SK-N-SH (cell line): ENCODE measurements at regions not wholly inside any gene's neighbourhood (a gene's known extent, or its start where the extent isn't known, plus 50 kb on each side); places are given as distances from the start of the nearest gene placed in this dataset.
"Not testable (repeated sequence)": the region's sequence is repeated elsewhere in the genome, so short reads cannot be mapped to it uniquely, and the experiment has no call there.

Experiments
- CTCF ChIA-PET: fragments of 300-600, 350-600 bp; formaldehyde crosslinking; extraction: SDS; loops from one replicate; lab custom pipeline; 2021; lab: Yijun Ruan, JAX
- POLR2A ChIA-PET: fragments of 350-600 bp; sonication (Branson Sonifier 250); formaldehyde crosslinking; extraction: SDS; loops from one replicate; lab custom pipeline; 2020; ENCODE audit warnings: antibody characterized with exemption, inconsistent platforms; lab: Yijun Ruan, JAX
- DNase-seq: peaks from one replicate; pipeline ENCODE4 v3.0.0; 2012
- H2AFZ ChIP-seq: fragments of 200-600 bp; sonication (generic); 2 replicates; pipeline ENCODE4 v1.8.1; 2016; ENCODE audit warnings: antibody characterized with exemption, mild to moderate bottlenecking, low read depth
- H3F3A ChIP-seq: fragments of 200-600 bp; sonication (generic); replicated peaks from 2 replicates; pipeline ENCODE3; 2016; ENCODE audit warnings: antibody characterized with exemption, mild to moderate bottlenecking; ENCODE audit not compliant: insufficient read depth
- H3K27ac ChIP-seq, 2 experiments: fragments of 200-500 bp in 1 of 2; fragments of 200-600 bp in 1 of 2; sonication (Bioruptor generic) in 1 of 2; sonication (generic), shearing (Covaris generic) in 1 of 2; 2 replicates each; pipeline versions ENCODE4 v1.5.1 to v1.6.1; 2014 to 2016; ENCODE audit warnings: low read depth in 2 of 2, inconsistent platforms in 1 of 2, low read length in 1 of 2, mild to moderate bottlenecking in 1 of 2, mixed read lengths in 1 of 2
- H3K27me3 ChIP-seq: fragments of 200-600 bp; sonication (generic), shearing (Covaris generic); 2 replicates; pipeline ENCODE4 v1.6.1; 2016; ENCODE audit warnings: mixed run types; ENCODE audit not compliant: insufficient read depth
- H3K36me3 ChIP-seq, 2 experiments: fragments of 200-500 bp in 1 of 2; fragments of 200-600 bp in 1 of 2; sonication (Bioruptor generic) in 1 of 2; sonication (generic) in 1 of 2; replicated peaks in 1 of 2; 2 replicates each; pipeline versions ENCODE3 to v1.5.1; 2014 to 2016; ENCODE audit warnings: low read length in 1 of 2, mild to moderate bottlenecking in 1 of 2; ENCODE audit not compliant: insufficient read depth in 2 of 2, control insufficient read depth in 1 of 2
- H3K4me1 ChIP-seq, 2 experiments: fragments of 200-500 bp in 1 of 2; fragments of 200-600 bp in 1 of 2; sonication (Bioruptor generic) in 1 of 2; sonication (generic), shearing (Covaris generic) in 1 of 2; 2 replicates each; pipeline versions ENCODE4 v1.5.1 to v1.6.1; 2014 to 2016; ENCODE audit warnings: low read depth in 1 of 2, low read length in 1 of 2, mixed run types in 1 of 2; ENCODE audit not compliant: insufficient read depth in 2 of 2, control insufficient read depth in 1 of 2
- H3K4me2 ChIP-seq: fragments of 200-600 bp; sonication (generic), shearing (Covaris generic); 2 replicates; pipeline ENCODE4 v1.6.1; 2017; ENCODE audit warnings: mixed run types
- H3K4me3 ChIP-seq, 2 experiments: fragments of 200-500 bp in 1 of 2; fragments of 200-600 bp in 1 of 2; sonication (Bioruptor generic) in 1 of 2; sonication (generic), shearing (Covaris generic) in 1 of 2; 2 replicates each; pipeline versions ENCODE4 v1.5.1 to v1.8.1; 2014 to 2016; ENCODE audit warnings: low read depth in 2 of 2, inconsistent platforms in 1 of 2, low read length in 1 of 2, mild to moderate bottlenecking in 1 of 2, mixed read lengths in 1 of 2, moderate library complexity in 1 of 2
- H3K79me2 ChIP-seq: fragments of 200-600 bp; sonication (generic); 2 replicates; pipeline ENCODE4 v1.8.1; 2017; ENCODE audit warnings: mild to moderate bottlenecking; ENCODE audit not compliant: insufficient read depth
- H3K9ac ChIP-seq: fragments of 200-600 bp; sonication (generic); 2 replicates; pipeline ENCODE4 v1.6.1; 2017; ENCODE audit warnings: mixed run types
- H3K9me2 ChIP-seq: fragments of 200-600 bp; sonication (generic); 2 replicates; pipeline ENCODE4 v1.6.1; 2017; ENCODE audit warnings: mixed run types
- H3K9me3 ChIP-seq: fragments of 200-600 bp; sonication (generic); 2 replicates; pipeline ENCODE4 v1.6.1; 2017; ENCODE audit warnings: mixed run types, mild to moderate bottlenecking, moderate library complexity
- H4K20me1 ChIP-seq: fragments of 200-600 bp; sonication (generic); 2 replicates; pipeline ENCODE4 v1.6.1; 2017; ENCODE audit warnings: mild to moderate bottlenecking, mixed run types; ENCODE audit not compliant: insufficient read depth
- EZH2phosphoT487 ChIP-seq: fragments of 200-600 bp; sonication (generic); IDR thresholded peaks from 2 replicates; pipeline ENCODE4 v1.6.1; 2017; ENCODE audit warnings: low read depth, mixed run types, mild to moderate bottlenecking, antibody characterized with exemption, moderate library complexity, borderline replicate concordance
- JUND ChIP-seq: IDR thresholded peaks from 2 replicates; pipeline ENCODE4 v1.4.0; 2012
- NFIC ChIP-seq: IDR thresholded peaks from 2 replicates; pipeline ENCODE4 v1.4.0; 2012; ENCODE audit warnings: borderline replicate concordance
- NRF1 ChIP-seq: IDR thresholded peaks from 2 replicates; pipeline ENCODE4 v1.6.1; 2012; ENCODE audit warnings: low read depth, mild to moderate bottlenecking, low read length
- SMC3 ChIP-seq: IDR thresholded peaks from 2 replicates; pipeline ENCODE4 v1.6.1; 2012; ENCODE audit warnings: low read depth, low read length, improper control_type of control experiment
- YY1 ChIP-seq: IDR thresholded peaks from 2 replicates; pipeline ENCODE4 v1.4.0; 2012; ENCODE audit warnings: low read depth, mild to moderate bottlenecking
- WGBS: methylation state at CpG from one replicate; pipeline ENCODE4 v1.1.6; 2017; ENCODE audit warnings: low lambda C conversion rate; 5-methylcytosine and 5-hydroxymethylcytosine counted together
- TF ChIP-seq, protein P1 (sequence below): fragments of 150-350 bp; IDR thresholded peaks from 2 replicates; pipeline ENCODE4 v1.6.1; 2016; ENCODE audit warnings: mild to moderate bottlenecking, low read depth, low read length
- TF ChIP-seq, protein P2 (sequence below): fragments of 200-600 bp; sonication (generic); IDR thresholded peaks from 2 replicates; pipeline ENCODE4 v1.6.1; 2017; ENCODE audit warnings: antibody characterized with exemption, mild to moderate bottlenecking, moderate library complexity
- TF ChIP-seq, protein P3 (sequence below): IDR thresholded peaks from 2 replicates; pipeline ENCODE4 v1.4.0; 2012; ENCODE audit warnings: low read depth

DNA sequence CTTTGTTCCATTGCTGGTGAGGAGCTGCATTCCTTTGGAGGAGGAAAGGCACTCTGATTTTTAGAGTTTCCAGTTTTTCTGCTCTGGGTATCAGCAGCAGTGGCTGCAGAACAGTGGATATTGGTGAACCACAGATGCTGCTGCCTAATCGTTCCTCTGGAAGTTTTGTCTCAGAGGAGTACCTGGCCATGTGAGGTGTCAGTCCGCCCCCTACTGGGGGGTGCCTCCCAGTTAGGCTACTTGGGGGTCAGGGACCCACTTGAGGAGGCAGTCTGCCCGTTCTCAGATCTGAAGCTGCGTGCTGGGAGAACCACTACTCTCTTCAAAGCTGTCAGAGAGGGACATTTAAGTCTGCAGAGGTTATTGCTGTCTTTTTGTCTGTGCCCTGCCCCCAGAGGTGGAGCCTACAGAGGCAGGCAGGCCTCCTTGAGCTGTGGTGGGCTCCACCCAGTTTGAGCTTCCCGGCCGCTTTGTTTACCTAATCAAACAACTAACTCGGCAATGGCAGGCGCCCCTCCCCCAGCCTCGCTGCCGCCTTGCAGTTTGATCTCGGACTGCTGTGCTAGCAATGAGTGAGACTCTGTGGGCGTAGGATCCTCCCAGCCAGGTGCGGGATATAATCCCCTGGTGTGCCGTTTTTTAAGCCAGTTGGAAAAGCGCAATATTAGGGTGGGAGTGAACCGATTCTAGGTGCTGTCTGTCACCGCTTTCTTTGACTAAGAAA lies 467.3 kb upstream of the TBL1XR1 start:
- H3K4me3 ChIP-seq, H3K9me2 ChIP-seq, H2AFZ ChIP-seq, H3K9me3 ChIP-seq, H3F3A ChIP-seq, H4K20me1 ChIP-seq, H3K4me2 ChIP-seq, POLR2A ChIA-PET, H3K9ac ChIP-seq, H3K27ac ChIP-seq, DNase-seq, CTCF ChIA-PET, H3K4me1 ChIP-seq, H3K36me3 ChIP-seq, H3K27me3 ChIP-seq, H3K79me2 ChIP-seq: not testable (repeated sequence)
- 89% methylated on average over 13 of the region's 17 CpGs for WGBS

DNA sequence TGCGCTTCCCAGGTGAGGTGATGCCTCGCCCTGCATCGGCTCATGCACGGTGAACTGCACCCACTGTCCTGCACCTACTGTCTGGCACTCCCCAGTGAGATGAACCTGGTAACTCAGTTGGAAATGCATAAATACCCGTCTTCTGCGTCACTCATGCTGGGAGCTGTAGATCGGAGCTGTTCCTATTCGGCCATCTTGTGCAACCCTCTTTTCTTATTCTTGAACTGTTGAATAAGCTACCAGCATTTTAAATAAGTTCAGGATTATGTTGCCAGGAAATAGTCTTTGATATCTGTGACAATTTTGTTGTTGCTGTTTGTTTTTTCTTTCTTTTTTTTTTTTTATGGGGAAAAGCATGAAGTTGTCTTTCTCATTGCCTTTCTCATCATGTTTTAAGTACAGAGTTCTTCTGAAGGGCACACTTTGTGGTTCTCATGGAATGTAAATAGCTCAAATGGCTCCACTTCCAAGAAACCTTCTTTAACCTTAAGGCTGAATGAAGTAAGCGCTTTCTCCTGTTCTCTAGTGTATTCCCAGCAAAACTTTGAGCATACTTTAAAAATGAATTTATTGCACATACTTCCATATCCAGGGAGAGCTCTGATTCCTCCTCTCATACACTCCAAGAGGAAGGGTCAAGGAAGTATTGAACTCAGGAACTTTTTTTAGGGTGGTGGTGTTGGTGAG lies 468.0 kb upstream of the TBL1XR1 start:
- Histone ChIP-seq H3F3A (no peaks in the 10 kb centered on the region), H3K9ac (no peak overlapping the region), H2AFZ (no peak overlapping the region), H3K79me2 (no peaks in the 10 kb centered on the region), H3K9me2 (no peaks in the 10 kb centered on the region), H3K36me3 (no peaks in the 10 kb centered on the region)
- CTCF ChIA-PET = no interaction called here
- TF ChIP-seq, protein P1, sequence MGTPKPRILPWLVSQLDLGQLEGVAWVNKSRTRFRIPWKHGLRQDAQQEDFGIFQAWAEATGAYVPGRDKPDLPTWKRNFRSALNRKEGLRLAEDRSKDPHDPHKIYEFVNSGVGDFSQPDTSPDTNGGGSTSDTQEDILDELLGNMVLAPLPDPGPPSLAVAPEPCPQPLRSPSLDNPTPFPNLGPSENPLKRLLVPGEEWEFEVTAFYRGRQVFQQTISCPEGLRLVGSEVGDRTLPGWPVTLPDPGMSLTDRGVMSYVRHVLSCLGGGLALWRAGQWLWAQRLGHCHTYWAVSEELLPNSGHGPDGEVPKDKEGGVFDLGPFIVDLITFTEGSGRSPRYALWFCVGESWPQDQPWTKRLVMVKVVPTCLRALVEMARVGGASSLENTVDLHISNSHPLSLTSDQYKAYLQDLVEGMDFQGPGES = no peak
- TF ChIP-seq NRF1 = no peak
- TF ChIP-seq JUND = no peak
- no peak for TF ChIP-seq NFIC
- TF ChIP-seq, protein P2, sequence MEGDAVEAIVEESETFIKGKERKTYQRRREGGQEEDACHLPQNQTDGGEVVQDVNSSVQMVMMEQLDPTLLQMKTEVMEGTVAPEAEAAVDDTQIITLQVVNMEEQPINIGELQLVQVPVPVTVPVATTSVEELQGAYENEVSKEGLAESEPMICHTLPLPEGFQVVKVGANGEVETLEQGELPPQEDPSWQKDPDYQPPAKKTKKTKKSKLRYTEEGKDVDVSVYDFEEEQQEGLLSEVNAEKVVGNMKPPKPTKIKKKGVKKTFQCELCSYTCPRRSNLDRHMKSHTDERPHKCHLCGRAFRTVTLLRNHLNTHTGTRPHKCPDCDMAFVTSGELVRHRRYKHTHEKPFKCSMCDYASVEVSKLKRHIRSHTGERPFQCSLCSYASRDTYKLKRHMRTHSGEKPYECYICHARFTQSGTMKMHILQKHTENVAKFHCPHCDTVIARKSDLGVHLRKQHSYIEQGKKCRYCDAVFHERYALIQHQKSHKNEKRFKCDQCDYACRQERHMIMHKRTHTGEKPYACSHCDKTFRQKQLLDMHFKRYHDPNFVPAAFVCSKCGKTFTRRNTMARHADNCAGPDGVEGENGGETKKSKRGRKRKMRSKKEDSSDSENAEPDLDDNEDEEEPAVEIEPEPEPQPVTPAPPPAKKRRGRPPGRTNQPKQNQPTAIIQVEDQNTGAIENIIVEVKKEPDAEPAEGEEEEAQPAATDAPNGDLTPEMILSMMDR = no peak
- no peak for TF ChIP-seq EZH2phosphoT487
- TF ChIP-seq YY1 = no peak
- TF ChIP-seq, protein P3, sequence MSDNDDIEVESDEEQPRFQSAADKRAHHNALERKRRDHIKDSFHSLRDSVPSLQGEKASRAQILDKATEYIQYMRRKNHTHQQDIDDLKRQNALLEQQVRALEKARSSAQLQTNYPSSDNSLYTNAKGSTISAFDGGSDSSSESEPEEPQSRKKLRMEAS = no peak
- TF ChIP-seq SMC3 = no peak
- TF ChIP-seq, all 33 proteins: peak for 0
- no peaks in the 10 kb centered on the region for H3K9me3 ChIP-seq
- H4K20me1 ChIP-seq = no peaks in the 10 kb centered on the region
- H3K27me3 ChIP-seq = no peaks in the 10 kb centered on the region
- H3K27ac ChIP-seq = no peak overlapping the region
- no peak for DNase-seq
- no peaks in the 10 kb centered on the region for H3K4me1 ChIP-seq
- H3K4me3 ChIP-seq = no peak overlapping the region
- H3K4me2 ChIP-seq = no peak overlapping the region
- 97% methylated on average over 6 of the region's 9 CpGs for WGBS
- POLR2A ChIA-PET = no interaction called here
